ENCODE measurements at regions not wholly inside any gene's neighbourhood (a gene's known extent, or its start where the extent isn't known, plus 50 kb on each side); places are given as distances from the start of the nearest gene placed in this dataset.
"Not testable (repeated sequence)": the region's sequence is repeated elsewhere in the genome, so short reads cannot be mapped to it uniquely, and the experiment has no call there.

DNA sequence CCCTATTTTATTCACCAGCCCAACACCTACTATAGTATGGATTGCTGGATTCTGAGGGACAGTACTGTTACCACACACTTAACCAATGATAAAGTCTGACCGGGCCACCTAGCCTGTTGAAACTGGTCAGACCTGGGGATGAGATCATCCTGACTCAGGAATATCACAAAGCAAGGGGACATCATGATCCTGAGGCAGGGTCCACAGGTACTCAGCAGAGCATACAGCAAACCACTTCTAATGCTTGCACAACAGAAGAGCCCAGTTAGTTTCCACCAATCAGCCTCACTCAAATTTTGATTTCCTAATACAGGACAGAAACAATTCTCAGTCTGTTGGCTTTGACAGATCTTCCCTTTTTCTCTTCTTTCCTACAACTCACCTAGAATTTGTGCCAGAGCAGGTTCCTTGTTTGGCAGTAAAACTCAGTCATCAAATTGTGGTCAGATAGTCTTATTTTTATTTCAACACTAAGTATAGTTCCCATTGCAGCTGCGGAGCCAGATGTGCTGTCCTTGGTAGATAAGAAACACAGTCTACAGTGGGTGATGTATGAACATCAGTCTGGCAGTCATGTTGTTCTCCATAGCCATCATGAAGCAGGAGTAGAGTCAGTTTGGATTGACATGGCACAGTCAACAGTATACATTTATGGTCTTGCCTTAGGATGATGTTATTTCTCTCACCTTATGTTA, 90.1 kb upstream of the PRR23C start:
- no peak for DNase-seq (ENCODE audit: low read depth in 3 of 3)

DNA sequence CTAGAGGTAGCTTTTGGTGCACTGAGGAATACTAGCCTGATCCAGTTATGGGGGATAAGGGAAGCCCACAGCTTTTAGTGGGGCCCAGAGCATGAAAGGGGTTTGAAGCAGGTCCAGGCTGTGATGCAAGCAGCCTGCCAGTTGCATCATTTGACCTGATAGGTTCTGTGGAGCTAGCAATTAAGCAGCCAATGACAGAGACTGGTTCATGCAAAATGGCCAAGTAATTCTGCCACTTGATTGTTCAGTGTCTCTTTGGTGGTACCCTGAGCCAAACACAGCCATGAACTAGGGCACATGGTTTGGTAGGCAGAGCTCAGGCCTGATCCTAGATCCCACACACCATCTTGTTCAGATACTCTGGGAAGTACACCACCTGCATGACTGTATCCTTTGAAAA, 91.0 kb upstream of the PRR23C start:
- no peak for DNase-seq (ENCODE audit: low read depth in 3 of 3)

DNA sequence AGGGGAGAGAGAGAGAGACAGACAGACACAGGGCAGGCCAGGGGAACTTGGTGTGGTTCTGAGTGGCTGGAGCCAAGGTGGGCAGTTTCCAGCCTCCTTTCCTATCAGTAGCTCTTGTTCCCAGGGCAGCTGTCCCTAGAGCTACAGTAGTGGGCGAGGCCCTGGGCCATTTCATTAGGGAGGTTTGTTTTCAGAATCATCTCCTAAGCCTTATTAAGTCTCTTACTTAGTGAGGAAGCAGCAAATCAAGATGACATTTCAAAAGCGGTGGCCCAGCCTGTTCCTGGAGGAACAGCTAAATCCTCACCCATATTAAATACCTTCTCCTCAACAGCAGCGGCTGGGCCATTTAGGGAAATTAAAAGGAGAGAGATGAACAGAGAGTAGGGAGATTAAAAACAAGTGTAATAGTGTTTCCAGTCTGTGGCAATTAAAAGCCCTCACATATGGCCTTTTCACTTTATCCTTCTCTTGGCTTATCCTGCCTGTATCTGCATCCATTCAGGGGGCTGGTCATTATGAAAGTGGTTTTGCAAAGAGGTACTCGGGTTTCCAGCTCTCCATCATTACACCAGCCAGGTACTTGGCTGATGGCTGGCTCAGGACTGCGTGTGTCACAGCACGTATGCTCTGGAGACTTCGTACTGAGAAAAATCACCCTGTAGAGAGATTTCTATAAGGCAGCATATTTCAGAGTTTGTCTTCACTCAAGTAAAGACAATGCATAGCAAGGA, 91.9 kb upstream of the PRR23C start:
- no peak for DNase-seq (ENCODE audit: low read depth in 3 of 3)

DNA sequence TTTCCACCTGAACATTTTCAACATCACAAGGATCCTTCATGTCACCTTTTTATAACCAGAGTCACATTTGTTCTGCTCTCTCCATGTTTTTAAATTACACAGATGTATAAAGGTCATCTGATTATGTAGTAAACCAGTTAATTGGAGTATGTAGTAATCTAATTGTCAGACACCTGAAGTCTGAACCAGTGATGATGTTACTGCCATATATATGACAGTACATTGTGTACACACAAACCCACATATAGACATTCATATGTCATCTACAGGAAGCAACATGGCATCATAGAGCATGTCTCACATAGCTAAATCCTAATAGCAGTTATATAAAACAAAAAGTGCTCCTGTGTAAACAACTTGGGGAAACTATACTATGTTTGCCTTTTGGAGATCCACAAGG, 95.9 kb upstream of the PRR23C start:
- DNase-seq (ENCODE audit: low read depth in 3 of 3): no peak

DNA sequence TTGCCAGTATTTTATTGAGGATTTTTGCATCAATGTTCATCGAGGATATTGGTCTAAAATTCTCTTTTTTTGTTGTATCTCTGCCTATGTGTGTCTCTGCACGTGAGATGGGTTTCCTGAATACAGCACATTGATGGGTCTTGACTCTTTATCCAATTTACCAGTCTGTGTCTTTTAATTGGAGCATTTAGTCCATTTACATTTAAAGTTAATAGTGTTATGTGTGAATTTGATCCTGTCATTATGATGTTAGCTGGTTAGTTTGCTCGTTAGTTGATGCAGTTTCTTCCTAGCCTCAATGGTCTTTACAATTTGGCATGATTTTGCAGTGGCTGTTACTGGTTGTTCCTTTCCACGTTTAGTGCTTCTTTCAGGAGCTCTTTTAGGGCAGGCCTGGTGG, 101.3 kb upstream of the PRR23C start:
- not testable (repeated sequence) for DNase-seq (ENCODE audit: low read depth in 3 of 3)

DNA sequence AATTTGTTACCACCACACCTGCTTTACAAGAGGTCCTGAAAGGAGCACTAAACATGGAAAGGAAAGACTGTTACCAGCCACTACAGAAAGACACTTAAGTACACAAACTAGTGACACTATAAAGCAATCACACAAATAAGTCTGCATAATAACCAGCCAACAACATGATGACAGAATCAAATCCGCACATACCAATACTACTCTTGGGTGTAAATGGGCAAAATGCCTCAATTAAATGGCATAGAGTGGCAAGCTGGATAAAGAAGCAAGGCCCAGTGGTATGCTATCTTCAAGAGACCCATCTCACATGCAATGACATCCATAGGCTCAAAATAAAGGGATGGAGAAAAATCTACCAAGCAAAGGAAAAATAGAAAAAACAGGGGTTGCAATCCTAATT, 106.8 kb upstream of the PRR23C start:
- DNase-seq (ENCODE audit: low read depth in 3 of 3): no peak

DNA sequence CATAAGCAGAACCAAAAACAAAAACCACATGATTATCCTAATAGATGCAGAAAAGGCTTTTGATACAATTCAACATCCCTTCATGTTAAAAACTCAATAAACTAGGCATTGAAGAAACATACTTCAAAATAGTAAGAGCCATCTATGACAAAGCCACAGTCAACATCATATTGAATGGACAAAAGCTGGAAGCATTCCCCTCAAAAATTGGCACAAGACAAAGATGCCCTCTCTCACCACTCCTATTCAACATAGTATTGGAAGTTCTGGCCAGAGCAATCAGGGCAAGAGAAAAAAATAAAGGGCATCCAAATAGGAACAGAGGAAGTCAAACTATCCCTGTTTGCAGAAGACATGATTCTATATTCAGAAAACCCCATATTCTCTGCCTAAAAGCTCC, 108.7 kb upstream of the PRR23C start:
- DNase-seq (ENCODE audit: low read depth in 3 of 3): not testable (repeated sequence)

DNA sequence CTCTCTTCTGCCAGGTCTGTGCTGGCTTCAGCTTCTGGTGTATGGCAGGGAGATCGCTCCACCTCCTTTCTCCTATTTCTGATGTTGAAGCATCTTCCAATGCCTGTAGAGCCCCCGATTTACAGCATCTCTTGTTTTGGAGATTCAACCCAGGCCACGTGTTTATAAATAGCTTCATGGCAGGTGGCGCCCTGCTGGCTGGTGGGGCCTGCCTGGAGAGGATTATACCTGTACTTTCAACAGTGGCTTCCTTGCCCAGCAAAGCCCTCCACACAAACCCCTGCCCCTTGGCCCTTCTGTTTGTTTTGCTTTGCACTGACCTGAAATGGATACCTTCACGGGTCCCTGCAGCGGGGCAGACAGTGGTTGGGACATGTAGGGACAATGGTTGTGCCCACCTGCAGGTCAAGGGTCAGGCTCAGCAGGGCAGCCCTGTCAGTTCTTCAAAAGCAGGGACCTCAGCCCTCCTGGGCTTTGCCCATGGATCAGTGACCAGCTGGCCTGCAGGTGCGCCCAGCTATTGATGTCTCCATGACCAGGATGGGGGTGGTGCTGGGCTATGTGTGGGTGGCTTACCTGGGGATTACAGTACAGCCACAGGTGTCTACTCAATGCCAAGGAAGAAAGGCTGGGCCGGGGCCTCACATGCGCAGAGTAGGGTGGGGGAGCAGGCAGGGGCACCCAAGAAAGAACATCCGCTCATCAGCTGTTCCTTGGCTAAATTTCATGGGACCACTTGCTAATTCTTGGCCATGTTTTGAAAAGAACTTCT, 112.7 kb upstream of the PRR23C start:
- no peak for DNase-seq (ENCODE audit: low read depth in 3 of 3)

DNA sequence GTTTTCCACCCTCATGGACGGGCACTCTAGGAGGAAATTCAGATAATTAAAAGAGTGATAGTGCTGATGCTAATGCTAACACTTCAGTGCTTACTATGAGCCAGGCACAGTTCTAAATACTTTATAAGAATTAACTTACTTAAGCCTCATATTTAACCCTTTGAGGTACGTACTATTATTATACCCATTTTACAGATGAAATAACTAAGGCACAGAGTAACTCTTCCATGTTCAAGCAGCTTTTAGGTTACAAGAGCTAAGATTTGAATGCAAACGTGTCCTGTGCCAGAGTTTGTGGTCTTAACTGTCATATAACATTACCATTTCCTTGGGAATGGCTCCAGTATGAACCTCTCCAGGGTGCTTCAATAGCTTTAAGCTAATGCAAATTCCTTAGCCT, 114.7 kb upstream of the PRR23C start:
- no peak for DNase-seq (ENCODE audit: low read depth in 3 of 3)

DNA sequence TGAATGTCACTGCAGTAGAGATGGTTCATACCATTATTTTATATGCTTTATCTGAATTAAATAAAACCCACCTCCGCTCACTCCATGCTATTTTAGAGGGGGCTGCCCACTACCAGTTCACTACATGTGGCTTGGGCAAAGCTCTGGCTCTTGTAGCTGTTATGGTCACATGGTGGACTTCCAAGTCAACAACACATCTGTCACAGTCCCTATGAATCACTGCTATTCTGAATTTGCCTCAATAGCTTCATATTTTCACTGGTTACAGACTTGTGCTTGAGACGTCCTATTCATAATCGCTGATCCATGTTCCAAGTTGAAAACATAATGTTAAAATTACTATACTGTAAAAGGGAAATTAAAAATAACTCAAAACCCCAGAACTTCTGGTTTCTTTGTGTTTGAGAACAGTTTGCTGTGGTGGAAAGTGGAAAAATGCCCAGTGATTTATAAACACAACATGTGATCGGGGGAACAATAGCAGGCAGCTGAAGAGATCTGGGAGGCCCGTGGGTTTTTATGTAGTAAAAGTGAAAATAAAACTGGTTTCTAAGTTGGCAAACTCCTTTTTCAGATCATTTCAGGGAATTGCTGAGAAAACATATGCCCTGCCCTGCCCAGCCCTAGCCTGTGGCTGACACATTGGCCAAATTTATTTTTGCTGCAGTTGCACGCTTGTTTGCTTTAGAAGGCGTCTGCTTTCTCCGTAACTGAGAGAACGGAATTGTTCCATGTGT, 128.8 kb upstream of the PRR23C start:
- DNase-seq (ENCODE audit: low read depth in 3 of 3): no peak

DNA sequence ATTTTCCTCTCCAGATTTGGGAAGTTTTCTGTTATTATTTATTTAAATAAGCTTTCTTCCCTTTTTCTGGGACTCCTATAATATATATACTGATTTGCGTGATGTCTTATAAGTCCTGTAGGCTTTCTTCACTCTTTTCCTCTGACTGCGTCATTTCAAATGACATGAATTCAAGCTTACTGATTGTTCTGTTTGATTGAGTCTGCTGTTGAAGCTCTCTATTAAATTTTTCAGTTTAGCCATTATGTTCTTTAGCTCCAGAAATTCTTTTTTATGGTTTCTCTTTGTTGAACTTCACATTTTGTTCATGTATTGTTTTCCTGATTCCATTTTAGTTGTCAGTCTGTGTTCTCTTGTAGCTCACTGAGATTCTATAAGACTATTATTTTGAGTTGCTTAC, 135.8 kb upstream of the PRR23C start:
- no peak for DNase-seq (ENCODE audit: low read depth in 3 of 3)

DNA sequence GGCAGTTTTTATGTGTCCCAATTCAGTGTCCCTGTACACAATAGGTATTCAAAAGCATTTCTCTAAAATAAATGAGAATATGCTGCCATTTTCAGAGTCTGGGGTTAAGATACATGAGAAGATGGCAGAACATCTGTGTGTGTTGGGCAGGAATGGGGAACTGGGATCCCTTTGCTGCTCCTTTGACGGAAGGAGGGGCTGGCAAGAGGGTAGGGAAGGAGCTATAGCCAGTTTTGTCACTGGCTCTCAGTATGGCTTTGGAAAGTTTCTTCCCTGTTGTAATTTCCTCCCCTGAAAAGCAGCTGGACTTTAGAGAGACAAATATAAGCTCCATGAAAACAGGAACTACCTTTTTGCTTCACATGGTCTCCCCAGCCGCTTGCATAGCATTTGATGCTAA, 137.5 kb upstream of the PRR23C start:
- no peak for DNase-seq (ENCODE audit: low read depth in 3 of 3)

DNA sequence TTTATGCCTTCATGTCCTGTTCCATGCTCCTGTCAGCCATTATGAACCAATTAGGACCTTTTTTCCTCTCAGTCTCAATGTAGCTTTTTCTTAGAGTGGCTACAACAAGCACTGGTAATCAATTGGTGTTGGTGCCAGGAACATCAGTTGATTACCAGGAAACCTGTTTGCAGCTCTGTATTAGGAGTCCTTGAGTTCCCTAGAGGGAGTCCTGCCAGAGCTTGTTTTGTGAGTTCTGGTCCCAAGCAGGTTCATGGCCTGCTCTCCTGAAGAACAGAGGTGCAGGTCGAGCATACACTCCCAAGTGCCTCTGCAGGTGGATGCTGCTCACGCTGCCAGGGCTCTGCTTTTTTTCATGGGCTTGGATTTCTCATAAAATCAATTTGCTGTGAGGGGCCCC, 137.9 kb upstream of the PRR23C start:
- no peak for DNase-seq (ENCODE audit: low read depth in 3 of 3)

DNA sequence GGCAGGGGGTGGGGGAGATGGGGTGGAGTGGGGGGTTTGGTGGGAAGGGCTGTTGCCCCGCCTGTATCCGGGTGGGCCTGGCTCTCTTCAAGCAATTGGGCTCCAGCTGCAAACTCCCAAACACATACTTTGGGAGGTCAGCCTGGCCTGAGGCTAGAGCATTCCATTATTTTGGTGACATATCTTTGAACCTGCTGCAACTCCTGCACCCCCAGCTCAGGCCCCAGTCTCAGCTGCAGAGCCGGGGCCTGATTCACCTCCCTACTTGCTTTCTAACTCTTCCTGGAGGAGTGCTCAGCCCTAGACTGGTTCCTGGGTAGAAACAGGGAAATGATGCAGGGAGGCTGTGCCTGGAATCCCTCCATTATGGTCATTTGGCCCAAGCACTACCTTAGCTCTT, 140.8 kb upstream of the PRR23C start:
- no peak for DNase-seq (ENCODE audit: low read depth in 3 of 3)

DNA sequence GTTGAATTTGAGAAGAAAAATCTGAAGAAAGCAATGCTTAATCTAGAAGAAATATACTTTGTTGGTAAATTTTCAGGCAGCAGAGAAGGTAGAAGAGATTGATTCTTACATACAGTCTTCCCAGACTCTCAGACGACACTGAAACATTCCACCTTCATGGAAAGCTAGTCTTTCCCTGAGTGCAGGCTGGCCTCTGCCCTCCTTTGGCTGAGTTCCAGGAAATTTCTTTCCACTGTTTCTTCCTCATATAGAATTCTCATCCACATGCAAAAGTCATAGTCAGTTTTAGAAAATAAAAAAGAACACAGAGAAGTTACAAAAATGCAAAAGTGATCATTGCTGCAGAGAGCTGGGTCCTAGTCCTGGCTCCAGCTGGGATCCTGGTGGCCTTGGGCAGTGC, 142.5 kb upstream of the PRR23C start:
- DNase-seq (ENCODE audit: low read depth in 3 of 3): no peak

DNA sequence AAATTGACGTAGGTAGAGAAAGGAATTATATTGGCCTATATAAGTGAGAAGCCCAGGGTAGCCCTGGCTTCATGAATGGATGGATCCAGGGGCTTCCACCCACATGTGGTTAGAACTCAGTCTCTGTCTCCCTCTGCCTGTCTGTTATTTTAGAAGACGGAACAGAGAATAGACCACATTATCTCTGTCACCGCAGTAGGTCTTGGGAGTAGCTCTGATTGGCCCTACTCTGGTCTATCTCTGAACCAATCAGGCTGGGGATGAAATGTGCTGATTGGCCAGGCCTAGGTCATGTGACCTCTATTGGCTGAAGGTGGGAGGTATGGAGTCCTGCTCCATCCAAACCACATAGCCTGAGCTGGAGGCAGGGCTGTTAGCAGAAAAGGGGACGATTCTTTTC, 143.0 kb upstream of the PRR23C start:
- DNase-seq (ENCODE audit: low read depth in 3 of 3): no peak

DNA sequence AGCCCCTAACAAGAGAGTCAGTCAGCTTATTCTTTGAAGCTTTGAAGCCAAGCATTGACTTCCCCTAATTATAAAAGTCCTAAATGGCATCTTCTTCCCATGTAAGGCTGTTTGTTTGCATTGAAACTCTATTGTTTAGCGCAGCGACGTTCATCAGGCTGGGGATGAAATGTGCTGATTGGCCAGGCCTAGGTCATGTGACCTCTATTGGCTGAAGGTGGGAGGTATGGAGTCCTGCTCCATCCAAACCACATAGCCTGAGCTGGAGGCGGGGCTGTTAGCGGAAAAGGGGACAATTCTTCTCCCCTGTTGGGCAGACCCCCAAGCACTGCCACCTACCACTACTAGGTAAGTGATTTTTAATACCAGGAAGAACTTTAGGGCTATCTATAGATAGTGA, 145.3 kb upstream of the PRR23C start:
- DNase-seq (ENCODE audit: low read depth in 3 of 3): no peak

DNA sequence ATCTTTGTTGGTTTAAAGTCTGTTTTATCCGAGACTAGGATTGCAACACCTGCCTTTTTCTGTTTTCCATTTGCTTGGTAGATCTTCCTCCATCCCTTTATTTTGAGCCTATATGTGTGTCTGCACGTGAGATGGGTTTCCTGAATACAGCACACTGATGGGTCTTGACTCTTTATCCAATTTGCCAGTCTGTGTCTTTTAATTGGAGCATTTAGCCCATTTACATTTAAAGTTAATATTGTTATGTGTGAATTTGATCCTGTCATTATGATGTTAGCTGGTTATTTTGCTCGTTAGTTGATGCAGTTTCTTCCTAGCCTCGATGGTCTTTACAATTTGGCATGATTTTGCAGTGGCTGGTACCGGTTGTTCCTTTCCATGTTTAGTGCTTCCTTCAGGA, 149.4 kb upstream of the MRPS22 start:
- not testable (repeated sequence) for DNase-seq (ENCODE audit: low read depth in 3 of 3)

DNA sequence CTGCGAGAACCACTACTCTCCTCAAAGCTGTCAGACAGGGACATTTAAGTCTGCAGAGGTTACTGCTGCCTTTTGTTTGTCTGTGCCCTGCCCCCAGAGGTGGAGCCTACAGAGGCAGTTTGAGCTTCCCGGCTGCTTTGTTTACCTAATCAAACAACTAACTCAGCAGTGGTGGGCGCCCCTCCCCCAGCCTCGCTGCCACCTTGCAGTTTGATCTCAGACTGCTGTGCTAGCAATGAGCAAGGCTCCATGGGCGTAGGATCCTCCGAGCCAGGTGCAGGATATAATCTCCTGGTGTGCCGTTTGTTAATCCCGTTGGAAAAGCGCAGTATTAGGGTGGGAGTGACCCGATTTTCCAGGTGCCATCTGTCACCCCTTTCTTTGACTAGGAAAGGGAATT, 147.7 kb upstream of the MRPS22 start:
- not testable (repeated sequence) for DNase-seq (ENCODE audit: low read depth in 3 of 3)

DNA sequence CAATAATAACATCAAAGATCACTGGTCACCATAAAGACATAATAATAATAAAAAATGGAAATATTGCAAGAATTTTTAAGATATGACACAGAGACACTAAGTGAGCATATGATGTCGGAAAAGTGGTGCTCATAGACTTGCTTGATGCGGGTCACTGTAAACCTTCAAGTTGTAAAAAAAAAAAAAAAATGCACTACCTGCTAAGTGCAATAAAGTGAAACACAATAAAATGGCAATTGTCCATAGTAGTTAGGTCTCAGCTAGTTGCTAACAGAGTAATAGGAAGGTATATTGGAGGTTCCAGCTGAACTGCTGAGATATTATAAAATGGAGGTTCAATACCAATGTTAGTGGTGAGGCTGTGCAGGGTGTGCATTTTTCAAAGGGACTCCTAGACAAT, 146.6 kb upstream of the MRPS22 start:
- DNase-seq (ENCODE audit: low read depth in 3 of 3): no peak

DNA sequence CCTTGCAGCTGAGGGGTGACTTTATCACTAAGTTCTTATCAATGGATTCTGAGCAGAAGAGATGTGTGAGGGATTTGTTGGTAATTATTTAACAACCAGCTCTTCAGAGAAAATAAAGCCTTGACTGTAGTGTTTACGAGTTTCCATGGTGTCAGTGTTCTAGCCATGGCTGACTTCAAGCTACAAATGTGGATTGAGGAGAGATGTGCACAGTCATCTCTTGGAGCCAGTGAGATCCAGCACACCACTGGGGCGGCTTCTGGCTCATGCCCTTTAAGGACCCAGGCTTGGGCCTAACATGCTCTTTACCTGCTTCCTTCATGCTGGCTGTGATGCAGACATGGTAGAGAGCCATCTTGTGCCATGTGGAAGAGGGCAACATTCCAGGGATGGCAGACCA, 145.6 kb upstream of the MRPS22 start:
- no peak for DNase-seq (ENCODE audit: low read depth in 3 of 3)

DNA sequence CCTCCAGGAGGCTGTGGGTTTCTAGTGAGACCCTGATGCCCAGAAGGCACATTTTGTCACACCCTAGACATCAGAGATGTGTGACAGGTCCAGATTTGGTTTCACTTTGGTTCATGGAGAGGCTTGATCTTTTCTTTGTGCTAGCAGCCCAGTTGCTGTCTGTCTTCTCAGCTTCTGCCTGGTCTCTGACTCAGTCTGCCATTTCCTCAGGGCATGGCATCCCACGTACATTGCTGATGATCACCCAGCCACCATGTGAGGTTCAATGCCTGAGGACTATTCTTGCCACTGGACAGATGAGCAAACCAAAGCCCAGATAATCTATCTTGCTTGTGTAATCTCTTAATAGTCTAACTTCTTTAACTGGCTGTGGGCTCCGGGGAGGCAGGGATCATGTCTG, 144.9 kb upstream of the MRPS22 start:
- no peak for DNase-seq (ENCODE audit: low read depth in 3 of 3)

All from stimulated activated CD4-positive, alpha-beta T cell treated with anti-CD3 and anti-CD28 coated beads, TNF-alpha, amount 100 ng/mL, for 48 hours (primary cell).